Limb (tissue), 2 donors: ENCODE measurements at regions not wholly inside any gene's neighbourhood (a gene's known extent, or its start where the extent isn't known, plus 50 kb on each side); places are given as distances from the start of the nearest gene placed in this dataset.

Experiments used
- DNase-seq, 2 donors: peaks; one replicate each; pipeline ENCODE4 v3.0.0-alpha.2; 2016; ENCODE audit errors: extremely low spot score in 2 of 2

DNA sequence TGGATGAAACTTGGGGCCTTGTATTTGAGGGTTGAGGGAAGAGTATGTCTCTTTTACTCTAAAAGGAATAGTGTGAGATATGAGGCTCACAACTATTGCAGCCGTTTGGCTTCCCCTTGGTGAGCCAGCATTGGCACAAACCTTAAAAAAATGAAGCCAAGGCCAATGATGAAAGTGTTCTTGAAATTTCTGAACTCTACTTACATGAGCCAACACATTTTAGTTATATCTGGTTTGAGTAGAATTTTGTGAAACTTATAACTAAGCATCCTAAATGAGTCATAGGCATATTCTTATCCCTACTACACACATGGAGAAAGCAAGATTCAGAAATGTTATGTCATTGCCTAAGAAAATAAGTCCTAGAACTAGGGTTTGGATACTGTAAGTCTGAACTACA lies 55.3 kb upstream of the ACSS3 start:
- DNase-seq = no peak

DNA sequence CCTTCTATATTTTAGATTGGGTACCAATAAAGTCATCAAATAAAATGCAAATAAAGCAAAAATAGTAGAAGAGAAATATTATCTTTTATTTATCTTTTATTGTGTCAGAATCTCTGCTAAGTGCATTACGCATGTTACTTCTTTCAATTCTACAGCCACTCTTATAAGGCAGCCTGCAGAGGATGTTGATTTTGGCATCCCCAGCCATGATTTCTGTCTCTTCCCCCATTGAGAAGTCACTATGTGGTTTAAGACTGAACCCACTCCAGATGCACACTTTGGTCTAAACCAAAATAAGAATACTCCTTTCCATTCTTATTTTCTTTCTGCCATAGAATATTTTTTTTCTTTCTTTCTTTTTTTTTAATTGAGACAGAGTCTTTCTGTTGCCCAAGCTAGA lies 56.0 kb upstream of the ACSS3 start:
- no peak for DNase-seq

DNA sequence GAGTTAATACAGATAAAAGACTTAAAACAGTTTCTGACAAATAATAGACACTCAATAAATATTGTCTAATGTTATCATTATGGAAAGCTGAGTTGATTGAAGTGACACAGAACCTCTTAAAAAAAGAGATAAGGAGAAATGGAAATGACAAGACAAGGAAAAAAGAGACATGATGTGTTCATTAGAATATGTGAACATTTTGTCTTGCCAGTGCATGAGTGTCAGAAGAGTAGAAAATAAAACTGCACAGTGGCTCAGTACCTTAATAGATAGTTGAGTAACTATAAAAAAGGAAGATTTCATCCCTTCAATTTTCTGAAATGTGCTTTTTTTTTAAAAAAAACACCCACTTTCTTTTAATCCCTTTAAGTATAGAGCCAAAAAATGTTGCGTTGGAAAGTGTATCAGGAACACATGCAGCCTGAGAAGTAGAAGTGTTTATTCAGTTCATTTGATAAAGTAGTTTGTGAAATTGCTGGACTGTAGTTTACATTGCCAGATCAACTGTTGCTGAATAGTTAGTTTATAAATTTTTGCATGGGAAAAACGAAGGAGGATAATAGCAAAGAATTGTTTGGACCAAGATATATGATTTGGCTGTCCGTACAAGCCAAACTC lies 56.6 kb upstream of the ACSS3 start:
- DNase-seq = no peak

DNA sequence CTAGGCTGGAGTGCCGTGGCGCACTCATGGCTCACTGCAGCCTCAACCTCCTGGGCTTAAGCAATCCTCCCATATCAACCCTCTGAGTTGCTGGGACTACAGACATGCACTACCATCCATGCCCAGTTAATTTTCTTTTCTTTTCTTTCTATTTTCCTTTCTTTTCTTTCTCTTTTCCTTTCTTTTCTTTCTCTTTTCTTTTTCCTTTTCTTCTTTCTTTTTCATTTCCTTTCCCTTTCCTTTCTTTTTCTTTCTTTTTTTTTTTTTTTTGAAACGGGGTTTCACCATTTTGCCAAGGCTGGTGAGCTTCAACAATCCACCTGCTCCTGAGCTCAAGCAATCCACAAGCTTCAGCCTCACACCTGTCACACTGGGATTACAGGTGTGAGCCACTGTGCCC lies 60.1 kb upstream of the ACSS3 start:
- DNase-seq = no peak

DNA sequence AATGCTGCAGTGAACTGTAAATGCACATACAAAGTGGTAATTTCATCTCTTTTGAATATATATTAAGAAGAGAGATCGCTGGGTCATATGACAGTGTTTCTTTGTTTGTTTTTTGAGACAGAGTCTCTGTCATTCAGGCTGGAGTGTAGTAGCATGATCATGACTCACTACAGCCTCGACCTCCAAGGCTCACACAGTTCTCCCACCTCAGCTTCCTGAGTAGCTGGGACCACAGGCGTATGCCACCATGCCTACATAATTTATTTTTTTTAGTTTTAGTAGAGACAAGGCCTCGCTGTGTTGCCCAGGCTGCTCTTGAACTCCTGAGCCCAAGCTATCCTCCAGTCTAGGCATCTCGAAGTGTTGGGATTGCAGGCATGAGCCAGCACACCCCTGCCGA lies 62.4 kb upstream of the ACSS3 start:
- DNase-seq = no peak

DNA sequence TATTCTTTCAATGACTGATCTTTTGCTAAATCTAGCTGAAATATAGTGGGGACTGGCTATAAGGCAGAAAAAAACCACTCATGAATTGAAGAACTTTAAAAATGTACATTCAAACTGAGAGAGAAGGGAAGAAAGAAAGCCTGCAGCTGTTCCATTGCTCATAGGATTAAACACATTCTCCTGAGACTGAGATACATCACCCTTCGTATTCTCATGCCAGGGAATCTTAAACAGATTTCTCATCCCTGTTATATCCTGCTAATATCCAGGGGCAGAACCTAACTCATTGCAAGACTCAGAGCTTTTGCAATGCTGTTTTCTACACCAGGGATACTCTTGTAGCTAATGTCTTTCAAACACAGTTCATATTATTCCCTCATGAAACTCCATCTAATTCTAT lies 67.2 kb upstream of the ACSS3 start:
- DNase-seq = peak in 1 of 2 donors; percentile 34

DNA sequence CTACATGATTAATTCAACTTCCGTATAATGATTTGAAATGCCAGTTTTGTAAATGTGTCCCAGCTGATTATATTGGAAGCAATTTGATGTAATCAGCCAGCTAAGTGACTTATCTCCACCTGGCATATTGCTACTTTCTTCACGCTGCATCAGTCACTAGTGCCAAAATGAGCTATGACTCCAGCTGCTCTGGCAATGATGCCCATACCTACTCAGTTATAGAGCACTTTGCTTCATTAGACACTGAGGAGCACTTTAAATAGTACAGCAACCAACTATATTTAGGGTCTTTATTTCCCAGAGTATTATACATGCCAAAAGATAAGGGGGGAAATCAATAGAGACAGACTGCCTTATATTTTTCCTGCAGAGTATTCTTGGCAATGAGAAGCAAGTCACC lies 67.9 kb upstream of the LIN7A start:
- DNase-seq = no peak

DNA sequence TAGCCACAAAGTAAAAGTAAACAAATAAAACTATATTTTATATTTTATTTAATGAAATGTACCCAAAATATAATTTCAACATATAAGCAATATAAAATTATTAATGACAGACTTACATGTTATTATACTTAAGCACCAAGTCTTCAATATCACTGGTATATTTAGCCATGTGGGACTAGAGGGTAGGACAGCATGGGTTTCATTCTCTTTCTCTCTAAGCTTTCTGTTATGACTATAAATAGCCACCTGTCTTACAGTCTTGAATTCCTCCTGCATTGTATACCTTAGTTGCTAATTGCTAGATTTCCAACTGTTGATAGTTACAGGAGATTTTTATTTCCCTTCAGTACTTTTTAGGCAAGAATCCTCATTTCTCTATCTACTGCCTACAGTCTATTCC lies 63.1 kb upstream of the LIN7A start:
- no peak for DNase-seq

DNA sequence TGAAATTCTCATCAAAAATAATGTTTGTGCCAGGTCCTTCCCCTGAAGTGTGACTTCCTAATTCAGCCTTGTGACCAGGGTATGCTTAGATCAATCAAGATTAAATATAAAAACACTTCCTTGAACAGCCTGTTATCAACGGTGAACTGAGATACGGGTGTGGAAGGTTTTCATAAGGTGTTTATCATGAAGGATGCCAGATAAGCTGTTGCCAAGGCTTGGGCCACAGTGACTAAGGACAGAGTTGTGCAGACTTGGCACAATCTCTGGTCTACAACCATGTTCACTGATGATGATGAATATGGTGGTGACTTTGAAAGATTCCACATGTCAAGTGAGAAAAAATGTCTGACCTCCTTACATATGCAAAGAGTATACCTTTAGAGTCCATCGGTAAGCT lies 51.3 kb upstream of the LIN7A start:
- no peak for DNase-seq
